Hematopoietic multipotent progenitor cell treated with erythropoietin and hydrocortisone succinate and interleukin-3 and kit ligand, for 17 days (in vitro differentiated cells): ENCODE measurements at regions not wholly inside any gene's neighbourhood (a gene's known extent, or its start where the extent isn't known, plus 50 kb on each side); places are given as distances from the start of the nearest gene placed in this dataset.

Experiments used
- DNase-seq: peaks from one replicate; pipeline ENCODE4 v3.0.0-alpha.2; 2015; ENCODE audit warnings: low spot score

GRCh38 chr20:6886065-6886729 lies 118.7 kb downstream of the BMP2 start:
- no peak for DNase-seq

- DNase-seq = no peak
Observed at GRCh38 chr20:6887966-6888365, 120.5 kb downstream of the BMP2 start.

GRCh38 chr20:6888736-6889395 lies 121.4 kb downstream of the BMP2 start:
- no peak for DNase-seq

- DNase-seq = no peak
Observed at GRCh38 chr20:6892724-6893123, 125.2 kb downstream of the BMP2 start.

GRCh38 chr20:6898928-6899327 lies 131.4 kb downstream of the BMP2 start:
- DNase-seq = no peak

- DNase-seq = no peak
Observed at GRCh38 chr20:6906871-6907270, 139.4 kb downstream of the BMP2 start.

GRCh38 chr20:6908673-6909072 lies 141.2 kb downstream of the BMP2 start:
- DNase-seq = no peak

GRCh38 chr20:6909608-6910007 lies 142.1 kb downstream of the BMP2 start:
- no peak for DNase-seq

GRCh38 chr20:6914986-6915385 lies 147.5 kb downstream of the BMP2 start:
- DNase-seq = no peak

GRCh38 chr20:6916938-6917337 lies 149.5 kb downstream of the BMP2 start:
- no peak for DNase-seq

GRCh38 chr20:6919792-6920468 lies 152.4 kb downstream of the BMP2 start:
- DNase-seq = no peak

- no peak for DNase-seq
Observed at GRCh38 chr20:6920991-6921613, 153.6 kb downstream of the BMP2 start.

GRCh38 chr20:6921717-6922386 lies 154.4 kb downstream of the BMP2 start:
- no peak for DNase-seq

GRCh38 chr20:6924681-6925080 lies 157.2 kb downstream of the BMP2 start:
- DNase-seq = no peak

GRCh38 chr20:6925744-6926278 lies 158.3 kb downstream of the BMP2 start:
- DNase-seq = no peak

- DNase-seq = no peak
Observed at GRCh38 chr20:6940048-6940447, 172.6 kb downstream of the BMP2 start.

- DNase-seq = no peak
Observed at GRCh38 chr20:6940876-6941275, 173.4 kb downstream of the BMP2 start.

GRCh38 chr20:6941571-6941970 lies 174.1 kb downstream of the BMP2 start:
- DNase-seq = no peak

GRCh38 chr20:6942266-6942665 lies 174.8 kb downstream of the BMP2 start:
- DNase-seq = no peak

- DNase-seq = no peak
Observed at GRCh38 chr20:6944292-6944691, 176.8 kb downstream of the BMP2 start.

- DNase-seq = no peak
Observed at GRCh38 chr20:6953611-6954010, 186.1 kb downstream of the BMP2 start.

GRCh38 chr20:6954219-6954618 lies 186.7 kb downstream of the BMP2 start:
- no peak for DNase-seq
